ENCODE measurements at regions not wholly inside any gene's neighbourhood (a gene's known extent, or its start where the extent isn't known, plus 50 kb on each side); places are given as distances from the start of the nearest gene placed in this dataset.

- Histone ChIP-seq H4K20me1 (ENCODE audit: insufficient read depth, low read length) (no peaks in the 10 kb centered on the region), H3K9ac (ENCODE audit: low read length) (no peak overlapping the region), H3K79me2 (ENCODE audit: insufficient read depth, low read length) (no peaks in the 10 kb centered on the region), H3K27me3 (ENCODE audit: insufficient read depth, low read length) (no peaks in the 10 kb centered on the region), H3K36me3 (ENCODE audit: insufficient read depth, low read length) (no peaks in the 10 kb centered on the region), H3K4me2 (ENCODE audit: low read length) (no peak overlapping the region), H3K9me2 (ENCODE audit: low read depth, low read length) (no peaks in the 10 kb centered on the region), H3K27ac (ENCODE audit: low read depth, low read length, poor library complexity, severe bottlenecking) (no peak overlapping the region), H3K4me1 (ENCODE audit: insufficient read depth, low read length, severe bottlenecking) (no peaks in the 10 kb centered on the region), H3K9me3 (ENCODE audit: low read length) (no peaks in the 10 kb centered on the region), H3F3A (ENCODE audit: insufficient read depth, low read length) (no peaks in the 10 kb centered on the region), H2AFZ (ENCODE audit: low read length) (no peak overlapping the region), H3K4me3 (ENCODE audit: low read depth, low read length, poor library complexity, severe bottlenecking) (no peak overlapping the region)
- no peak for TF ChIP-seq CTCF (IDR thresholded peaks at IDR 0.05; ENCODE audit: low read length)
- no peak for TF ChIP-seq EZH2 (IDR thresholded peaks at IDR 0.05; ENCODE audit: borderline replicate concordance, low read length)
Observed at GRCh38 chr15:95249524-95249923, 1018.2 kb downstream of the MCTP2 start.

GRCh38 chr15:95252404-95252803 lies 1021.0 kb downstream of the MCTP2 start:
- Histone ChIP-seq H3K27ac (ENCODE audit: low read depth, low read length, poor library complexity, severe bottlenecking) (no peak overlapping the region), H3K4me3 (ENCODE audit: low read depth, low read length, poor library complexity, severe bottlenecking) (no peak overlapping the region), H3K36me3 (ENCODE audit: insufficient read depth, low read length) (no peaks in the 10 kb centered on the region), H3K79me2 (ENCODE audit: insufficient read depth, low read length) (no peaks in the 10 kb centered on the region), H3K27me3 (ENCODE audit: insufficient read depth, low read length) (no peaks in the 10 kb centered on the region), H3K9ac (ENCODE audit: low read length) (no peak overlapping the region), H3K9me3 (ENCODE audit: low read length) (no peaks in the 10 kb centered on the region), H3K4me2 (ENCODE audit: low read length) (no peak overlapping the region), H2AFZ (ENCODE audit: low read length) (no peak overlapping the region), H3F3A (ENCODE audit: insufficient read depth, low read length) (no peaks in the 10 kb centered on the region), H3K9me2 (ENCODE audit: low read depth, low read length) (no peaks in the 10 kb centered on the region), H3K4me1 (ENCODE audit: insufficient read depth, low read length, severe bottlenecking) (no peaks in the 10 kb centered on the region), H4K20me1 (ENCODE audit: insufficient read depth, low read length) (no peaks in the 10 kb centered on the region)
- no peak for TF ChIP-seq EZH2 (IDR thresholded peaks at IDR 0.05; ENCODE audit: borderline replicate concordance, low read length)
- TF ChIP-seq CTCF (IDR thresholded peaks at IDR 0.05; ENCODE audit: low read length): no peak

GRCh38 chr15:95254263-95254662 lies 1022.9 kb downstream of the MCTP2 start:
- H3K9me2 ChIP-seq (ENCODE audit: low read depth, low read length): no peaks in the 10 kb centered on the region
- no peaks in the 10 kb centered on the region for H3K36me3 ChIP-seq (ENCODE audit: insufficient read depth, low read length)
- H3K4me1 ChIP-seq (ENCODE audit: insufficient read depth, low read length, severe bottlenecking): no peaks in the 10 kb centered on the region
- H3F3A ChIP-seq (ENCODE audit: insufficient read depth, low read length): no peaks in the 10 kb centered on the region
- H4K20me1 ChIP-seq (ENCODE audit: insufficient read depth, low read length): no peaks in the 10 kb centered on the region
- no peak for TF ChIP-seq CTCF (IDR thresholded peaks at IDR 0.05; ENCODE audit: low read length)
- TF ChIP-seq EZH2 (IDR thresholded peaks at IDR 0.05; ENCODE audit: borderline replicate concordance, low read length): no peak
- no peak overlapping the region for H3K4me3 ChIP-seq (ENCODE audit: low read depth, low read length, poor library complexity, severe bottlenecking)
- H3K79me2 ChIP-seq (ENCODE audit: insufficient read depth, low read length): no peaks in the 10 kb centered on the region
- no peaks in the 10 kb centered on the region for H3K27me3 ChIP-seq (ENCODE audit: insufficient read depth, low read length)
- no peaks in the 10 kb centered on the region for H3K9me3 ChIP-seq (ENCODE audit: low read length)
- H3K9ac ChIP-seq (ENCODE audit: low read length): no peak overlapping the region
- H3K27ac ChIP-seq (ENCODE audit: low read depth, low read length, poor library complexity, severe bottlenecking): no peak overlapping the region
- H3K4me2 ChIP-seq (ENCODE audit: low read length): no peak overlapping the region
- H2AFZ ChIP-seq (ENCODE audit: low read length): no peak overlapping the region
